Left ventricle myocardium inferior (tissue), 1 donor: ENCODE measurements at regions not wholly inside any gene's neighbourhood (a gene's known extent, or its start where the extent isn't known, plus 50 kb on each side); places are given as distances from the start of the nearest gene placed in this dataset.
A peak's percentile ranks its signal among the peaks of the same experiment; 100 is the strongest.

ENCODE experiments used
- DNase-seq: peaks from one replicate; pipeline ENCODE4 v3.0.0-alpha.2; 2020
- H3K27ac ChIP-seq: fragments of 200-600 bp; replicated peaks from 2 replicates; pipeline ENCODE4 v1.8.0; 2021
- H3K27me3 ChIP-seq: fragments of 200-600 bp; 2 replicates; pipeline ENCODE4 v1.8.0; 2021; ENCODE audit warnings: low read depth
- H3K36me3 ChIP-seq: fragments of 200-600 bp; 2 replicates; pipeline ENCODE4 v1.8.0; 2021
- H3K4me1 ChIP-seq: fragments of 200-600 bp; 2 replicates; pipeline ENCODE4 v1.8.0; 2021
- H3K4me3 ChIP-seq: fragments of 200-600 bp; 2 replicates; pipeline ENCODE4 v1.8.0; 2021; ENCODE audit warnings: mild to moderate bottlenecking, moderate library complexity
- H3K9me3 ChIP-seq: fragments of 200-600 bp; replicated peaks from 2 replicates; pipeline ENCODE4 v1.8.0; 2021
- CTCF ChIP-seq: fragments of 200-600 bp; IDR thresholded peaks from 2 replicates; pipeline ENCODE4 v1.8.0; 2021; ENCODE audit warnings: antibody characterized with exemption, mild to moderate bottlenecking, borderline replicate concordance
- intact Hi-C: fragments of 100-400 bp; cut with micrococcal nuclease; formaldehyde crosslinking; loops from one replicate; pipeline ENCODE4 v1.11.0; 2022
- donor health status: DM: no; HTN: yes; CAD: no; lungs with severe emphysema.

- Histone ChIP-seq H3K9me3 (peaks cover 5% of the 10 kb centered on the region), H3K27me3 (no peaks in the 10 kb centered on the region), H3K4me3 (no peak overlapping the region), H3K36me3 (no peaks in the 10 kb centered on the region), H3K4me1 (no peaks in the 10 kb centered on the region), H3K27ac (no peak overlapping the region)
- TF ChIP-seq CTCF = no peak
- intact Hi-C loops = no loop called here
- DNase-seq = no peak
Measured at GRCh38 chr2:21999522-21999921, 875.8 kb downstream of the TDRD15 start.

GRCh38 chr2:22002066-22002465 is 878.3 kb downstream of the TDRD15 start:
- TF ChIP-seq CTCF = no peak
- intact Hi-C loops = no loop called here
- H3K4me1 ChIP-seq = no peaks in the 10 kb centered on the region

GRCh38 chr2:22003270-22003669 is 879.5 kb downstream of the TDRD15 start:
- H3K4me1 ChIP-seq = no peaks in the 10 kb centered on the region
- H3K9me3 ChIP-seq = no peaks in the 10 kb centered on the region
- no peak overlapping the region for H3K4me3 ChIP-seq
- no peak for TF ChIP-seq CTCF
- no peaks in the 10 kb centered on the region for H3K27me3 ChIP-seq
- no peak for DNase-seq
- no peak overlapping the region for H3K27ac ChIP-seq
- intact Hi-C loops = no loop called here
- no peaks in the 10 kb centered on the region for H3K36me3 ChIP-seq

More at GRCh38 chr2:22002066-22002465, 878.3 kb downstream of the TDRD15 start:
- Histone ChIP-seq H3K27ac (no peak overlapping the region), H3K27me3 (no peaks in the 10 kb centered on the region), H3K4me3 (no peak overlapping the region), H3K9me3 (no peaks in the 10 kb centered on the region), H3K36me3 (no peaks in the 10 kb centered on the region)
- no peak for DNase-seq

- H3K4me1 ChIP-seq = no peaks in the 10 kb centered on the region
- no peak for TF ChIP-seq CTCF
- intact Hi-C loops = no loop called here
Measured at GRCh38 chr2:22011048-22011447, 887.3 kb downstream of the TDRD15 start.

GRCh38 chr2:22020091-22020742 is 896.4 kb downstream of the TDRD15 start:
- Histone ChIP-seq H3K27me3 (no peaks in the 10 kb centered on the region), H3K4me3 (no peak overlapping the region), H3K36me3 (no peaks in the 10 kb centered on the region), H3K4me1 (peaks cover 8% of the 10 kb centered on the region), H3K27ac (peak overlapping the region; percentile 7), H3K9me3 (no peaks in the 10 kb centered on the region)
- TF ChIP-seq CTCF = no peak
- DNase-seq = no peak
- intact Hi-C loops = no loop called here

More at GRCh38 chr2:22011048-22011447, 887.3 kb downstream of the TDRD15 start:
- no peak overlapping the region for H3K27ac ChIP-seq
- H3K9me3 ChIP-seq = no peaks in the 10 kb centered on the region
- H3K36me3 ChIP-seq = no peaks in the 10 kb centered on the region
- no peaks in the 10 kb centered on the region for H3K27me3 ChIP-seq
- no peak overlapping the region for H3K4me3 ChIP-seq
- DNase-seq = no peak
